ENCODE measurements at regions not wholly inside any gene's neighbourhood (a gene's known extent, or its start where the extent isn't known, plus 50 kb on each side); places are given as distances from the start of the nearest gene placed in this dataset.

DNA sequence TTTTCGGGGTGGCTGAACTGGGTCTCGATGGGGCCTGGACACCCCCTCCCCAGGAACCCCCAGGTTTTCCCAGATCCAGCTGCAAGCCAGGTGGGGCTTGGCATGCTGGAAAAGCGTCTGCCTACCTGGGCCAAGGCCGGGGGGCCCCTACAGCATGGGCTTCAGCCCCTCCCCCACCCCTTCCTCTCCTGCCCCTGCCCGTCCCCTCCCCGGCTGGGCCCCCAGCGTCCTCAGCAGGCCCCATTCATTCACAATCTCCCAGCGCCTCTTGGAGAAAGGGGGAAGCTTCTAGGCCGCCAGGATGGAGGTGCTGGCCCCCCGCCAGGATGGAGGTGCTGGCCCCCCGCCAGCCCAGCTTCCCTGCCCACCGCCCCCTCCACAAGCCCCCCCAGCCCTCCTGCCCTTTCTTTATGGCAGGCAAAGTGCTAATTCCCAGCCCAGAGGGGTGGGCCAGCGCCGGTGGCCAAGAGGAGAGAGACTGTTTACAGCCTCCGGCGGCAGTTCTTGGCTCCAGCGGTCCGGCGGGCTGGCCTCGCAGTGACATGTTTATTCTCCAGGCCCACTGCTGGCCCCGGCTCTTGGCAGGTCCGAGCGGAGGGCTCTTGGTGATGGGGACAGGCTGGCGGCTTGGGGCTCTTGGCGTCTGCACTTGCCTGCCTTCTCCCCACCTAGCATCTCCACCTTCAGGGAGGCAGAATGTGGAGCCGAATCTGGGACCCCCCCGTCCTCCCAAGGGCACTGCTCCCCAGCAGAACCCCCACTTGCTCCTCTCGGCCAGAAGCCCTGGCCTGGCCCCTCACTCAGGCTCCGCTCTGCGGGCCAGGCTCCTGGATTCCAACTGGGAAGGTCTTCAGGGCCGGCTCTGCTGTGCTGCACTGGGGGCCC lies 94.4 kb upstream of the CIBAR2 start (continued):
- 0 out of 2 replicates have a peak, but pooled peaks have one; percentile 23 for TF ChIP-seq THAP7 (CRISPR knock-in tag; IDR thresholded peaks at IDR 0.05)
- no peak for TF ChIP-seq ZNF570 (CRISPR knock-in tag; IDR thresholded peaks at IDR 0.05; ENCODE audit: borderline replicate concordance)
- TF ChIP-seq PHF21A (CRISPR knock-in tag; IDR thresholded peaks at IDR 0.05) = no peak
- no peak for TF ChIP-seq KDM3A (CRISPR knock-in tag; IDR thresholded peaks at IDR 0.05; ENCODE audit: low read depth)
- TF ChIP-seq ZNF274 (CRISPR knock-in tag; IDR thresholded peaks at IDR 0.05) = no peak
- TF ChIP-seq, protein P1, sequence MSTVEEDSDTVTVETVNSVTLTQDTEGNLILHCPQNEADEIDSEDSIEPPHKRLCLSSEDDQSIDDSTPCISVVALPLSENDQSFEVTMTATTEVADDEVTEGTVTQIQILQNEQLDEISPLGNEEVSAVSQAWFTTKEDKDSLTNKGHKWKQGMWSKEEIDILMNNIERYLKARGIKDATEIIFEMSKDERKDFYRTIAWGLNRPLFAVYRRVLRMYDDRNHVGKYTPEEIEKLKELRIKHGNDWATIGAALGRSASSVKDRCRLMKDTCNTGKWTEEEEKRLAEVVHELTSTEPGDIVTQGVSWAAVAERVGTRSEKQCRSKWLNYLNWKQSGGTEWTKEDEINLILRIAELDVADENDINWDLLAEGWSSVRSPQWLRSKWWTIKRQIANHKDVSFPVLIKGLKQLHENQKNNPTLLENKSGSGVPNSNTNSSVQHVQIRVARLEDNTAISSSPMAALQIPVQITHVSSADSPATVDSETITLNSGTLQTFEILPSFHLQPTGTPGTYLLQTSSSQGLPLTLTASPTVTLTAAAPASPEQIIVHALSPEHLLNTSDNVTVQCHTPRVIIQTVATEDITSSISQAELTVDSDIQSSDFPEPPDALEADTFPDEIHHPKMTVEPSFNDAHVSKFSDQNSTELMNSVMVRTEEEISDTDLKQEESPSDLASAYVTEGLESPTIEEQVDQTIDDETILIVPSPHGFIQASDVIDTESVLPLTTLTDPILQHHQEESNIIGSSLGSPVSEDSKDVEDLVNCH (CRISPR knock-in tag; IDR thresholded peaks at IDR 0.05) = no peak
- TF ChIP-seq ZEB1 (IDR thresholded peaks at IDR 0.05; ENCODE audit: insufficient replicate concordance, low read depth) = no peak
- no peak for TF ChIP-seq CEBPB (IDR thresholded peaks at IDR 0.05; ENCODE audit: borderline replicate concordance, low read depth, low read length)
- TF ChIP-seq, protein P2, sequence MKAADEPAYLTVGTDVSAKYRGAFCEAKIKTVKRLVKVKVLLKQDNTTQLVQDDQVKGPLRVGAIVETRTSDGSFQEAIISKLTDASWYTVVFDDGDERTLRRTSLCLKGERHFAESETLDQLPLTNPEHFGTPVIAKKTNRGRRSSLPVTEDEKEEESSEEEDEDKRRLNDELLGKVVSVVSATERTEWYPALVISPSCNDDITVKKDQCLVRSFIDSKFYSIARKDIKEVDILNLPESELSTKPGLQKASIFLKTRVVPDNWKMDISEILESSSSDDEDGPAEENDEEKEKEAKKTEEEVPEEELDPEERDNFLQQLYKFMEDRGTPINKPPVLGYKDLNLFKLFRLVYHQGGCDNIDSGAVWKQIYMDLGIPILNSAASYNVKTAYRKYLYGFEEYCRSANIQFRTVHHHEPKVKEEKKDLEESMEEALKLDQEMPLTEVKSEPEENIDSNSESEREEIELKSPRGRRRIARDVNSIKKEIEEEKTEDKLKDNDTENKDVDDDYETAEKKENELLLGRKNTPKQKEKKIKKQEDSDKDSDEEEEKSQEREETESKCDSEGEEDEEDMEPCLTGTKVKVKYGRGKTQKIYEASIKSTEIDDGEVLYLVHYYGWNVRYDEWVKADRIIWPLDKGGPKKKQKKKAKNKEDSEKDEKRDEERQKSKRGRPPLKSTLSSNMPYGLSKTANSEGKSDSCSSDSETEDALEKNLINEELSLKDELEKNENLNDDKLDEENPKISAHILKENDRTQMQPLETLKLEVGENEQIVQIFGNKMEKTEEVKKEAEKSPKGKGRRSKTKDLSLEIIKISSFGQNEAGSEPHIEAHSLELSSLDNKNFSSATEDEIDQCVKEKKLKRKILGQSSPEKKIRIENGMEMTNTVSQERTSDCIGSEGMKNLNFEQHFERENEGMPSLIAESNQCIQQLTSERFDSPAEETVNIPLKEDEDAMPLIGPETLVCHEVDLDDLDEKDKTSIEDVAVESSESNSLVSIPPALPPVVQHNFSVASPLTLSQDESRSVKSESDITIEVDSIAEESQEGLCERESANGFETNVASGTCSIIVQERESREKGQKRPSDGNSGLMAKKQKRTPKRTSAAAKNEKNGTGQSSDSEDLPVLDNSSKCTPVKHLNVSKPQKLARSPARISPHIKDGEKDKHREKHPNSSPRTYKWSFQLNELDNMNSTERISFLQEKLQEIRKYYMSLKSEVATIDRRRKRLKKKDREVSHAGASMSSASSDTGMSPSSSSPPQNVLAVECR (CRISPR knock-in tag; IDR thresholded peaks at IDR 0.05; ENCODE audit: borderline replicate concordance) = peak; percentile 45; the same call in 1 of the 2 replicates
- TF ChIP-seq IKZF5 (CRISPR knock-in tag; IDR thresholded peaks at IDR 0.05) = no peak
- TF ChIP-seq ZMYM4 (CRISPR knock-in tag; IDR thresholded peaks at IDR 0.05) = no peak
- TF ChIP-seq FOXA1 (IDR thresholded peaks at IDR 0.05) = no peak
- TF ChIP-seq FOXA1 (CRISPR knock-in tag; IDR thresholded peaks at IDR 0.05) = 0 out of 2 replicates have a peak, but pooled peaks have one; percentile 28
- TF ChIP-seq ZNF776 (CRISPR knock-in tag; IDR thresholded peaks at IDR 0.05) = no peak
- no peak for TF ChIP-seq ZNF468 (CRISPR knock-in tag; IDR thresholded peaks at IDR 0.05)
- peak; percentile 52 for TF ChIP-seq UBTF (CRISPR knock-in tag; IDR thresholded peaks at IDR 0.05)
- TF ChIP-seq, protein P3, sequence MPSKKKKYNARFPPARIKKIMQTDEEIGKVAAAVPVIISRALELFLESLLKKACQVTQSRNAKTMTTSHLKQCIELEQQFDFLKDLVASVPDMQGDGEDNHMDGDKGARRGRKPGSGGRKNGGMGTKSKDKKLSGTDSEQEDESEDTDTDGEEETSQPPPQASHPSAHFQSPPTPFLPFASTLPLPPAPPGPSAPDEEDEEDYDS (CRISPR knock-in tag; IDR thresholded peaks at IDR 0.05) = no peak
- TF ChIP-seq TBX2 (CRISPR knock-in tag; IDR thresholded peaks at IDR 0.05; ENCODE audit: borderline replicate concordance) = no peak
